HEK293T (cell line): ENCODE measurements at regions not wholly inside any gene's neighbourhood (a gene's known extent, or its start where the extent isn't known, plus 50 kb on each side); places are given as distances from the start of the nearest gene placed in this dataset.
"Not testable (repeated sequence)": the region's sequence is repeated elsewhere in the genome, so short reads cannot be mapped to it uniquely, and the experiment has no call there.

Experiments used
- CTBP1 ChIP-seq: fragments of 450-650 bp; IDR thresholded peaks from 2 replicates; pipeline ENCODE4 v1.6.1; 2016; ENCODE audit warnings: borderline replicate concordance
- ELF4 ChIP-seq: fragments of 450-650 bp; IDR thresholded peaks from 2 replicates; pipeline ENCODE4 v1.6.1; 2017; ENCODE audit warnings: antibody characterized with exemption
- FOXA1 ChIP-seq: fragments of 450-650 bp; IDR thresholded peaks from 2 replicates; pipeline ENCODE4 v1.6.1; 2016; ENCODE audit warnings: mild to moderate bottlenecking
- HDGF ChIP-seq: fragments of 450-650 bp; IDR thresholded peaks from 2 replicates; pipeline ENCODE4 v1.6.1; 2017; ENCODE audit warnings: antibody characterized with exemption, borderline replicate concordance
- LEF1 ChIP-seq: fragments of 450-650 bp; IDR thresholded peaks from 2 replicates; pipeline ENCODE4 v1.6.1; 2017; ENCODE audit warnings: mild to moderate bottlenecking, borderline replicate concordance
- NFRKB ChIP-seq: fragments of 450-650 bp; IDR thresholded peaks from 2 replicates; pipeline ENCODE4 v1.6.1; 2016; ENCODE audit warnings: mild to moderate bottlenecking, moderate library complexity
- SP1 ChIP-seq: fragments of 450-650 bp; IDR thresholded peaks from 2 replicates; pipeline ENCODE4 v1.6.1; 2017
- SUZ12 ChIP-seq: fragments of 450-650 bp; IDR thresholded peaks from 2 replicates; pipeline ENCODE4 v1.6.1; 2016; ENCODE audit warnings: mild to moderate bottlenecking
- TARDBP ChIP-seq: fragments of 450-650 bp; IDR thresholded peaks from 2 replicates; pipeline ENCODE4 v1.6.1; 2016
- ZNF384 ChIP-seq: fragments of 450-650 bp; IDR thresholded peaks from 2 replicates; pipeline ENCODE4 v1.6.1; 2016
- TF ChIP-seq, protein P1 (sequence below): fragments of 450-650 bp; IDR thresholded peaks from 2 replicates; pipeline ENCODE4 v1.6.1; 2016

DNA sequence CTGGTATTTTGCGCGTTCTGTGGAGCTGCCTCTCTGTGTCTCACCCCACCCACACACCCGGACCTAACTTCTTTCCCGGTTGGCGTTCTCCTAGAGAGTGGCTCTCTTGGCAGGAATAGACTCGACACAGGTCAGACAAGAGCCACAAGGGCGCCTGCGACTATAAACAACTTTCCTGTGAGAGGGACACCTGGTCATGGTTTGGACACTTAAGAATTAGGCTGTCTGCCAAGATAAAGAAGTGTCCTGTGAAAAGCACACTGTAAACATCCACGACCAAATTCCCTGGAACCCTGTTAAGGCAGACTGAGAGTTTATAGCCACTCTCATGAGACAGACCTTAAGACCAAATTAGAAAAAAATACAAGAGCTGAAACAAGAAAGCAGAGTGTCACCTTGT lies 192.9 kb upstream of the ATP6AP2 start:
- not testable (repeated sequence) for TF ChIP-seq ELF4, CTBP1, FOXA1, TARDBP, LEF1, HDGF, SUZ12, ZNF384, NFRKB, SP1
- TF ChIP-seq, protein P1, sequence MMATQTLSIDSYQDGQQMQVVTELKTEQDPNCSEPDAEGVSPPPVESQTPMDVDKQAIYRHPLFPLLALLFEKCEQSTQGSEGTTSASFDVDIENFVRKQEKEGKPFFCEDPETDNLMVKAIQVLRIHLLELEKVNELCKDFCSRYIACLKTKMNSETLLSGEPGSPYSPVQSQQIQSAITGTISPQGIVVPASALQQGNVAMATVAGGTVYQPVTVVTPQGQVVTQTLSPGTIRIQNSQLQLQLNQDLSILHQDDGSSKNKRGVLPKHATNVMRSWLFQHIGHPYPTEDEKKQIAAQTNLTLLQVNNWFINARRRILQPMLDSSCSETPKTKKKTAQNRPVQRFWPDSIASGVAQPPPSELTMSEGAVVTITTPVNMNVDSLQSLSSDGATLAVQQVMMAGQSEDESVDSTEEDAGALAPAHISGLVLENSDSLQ = not testable (repeated sequence)
